ENCODE measurements at regions not wholly inside any gene's neighbourhood (a gene's known extent, or its start where the extent isn't known, plus 50 kb on each side); places are given as distances from the start of the nearest gene placed in this dataset.

DNA sequence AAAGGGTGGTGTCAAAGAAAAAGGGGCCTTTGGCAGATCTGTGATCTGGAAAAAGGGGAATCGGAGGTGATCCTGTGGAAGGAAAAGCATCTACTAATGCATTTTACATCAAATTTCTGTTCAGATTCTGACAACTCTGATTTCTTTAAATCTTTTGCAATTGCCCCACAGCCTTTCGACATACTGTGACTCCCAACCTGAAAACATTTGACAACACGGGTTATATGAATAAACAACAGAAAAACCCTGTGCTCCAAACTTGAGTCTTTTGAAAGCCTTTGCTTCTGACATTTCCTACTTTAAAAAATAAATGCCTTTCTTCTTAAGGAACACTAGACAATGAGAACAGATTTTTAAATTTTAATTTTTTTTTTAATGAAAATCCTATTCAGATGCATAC, 231.9 kb upstream of the HMGA2 start:
- Histone ChIP-seq H3K4me3 (no peak overlapping the region), H3K36me3 (ENCODE audit: control insufficient read depth in 4 of 4, insufficient read depth in 4 of 4, low read length in 4 of 4) (no peaks in the 10 kb centered on the region), H3K27ac (ENCODE audit: low read depth in 1 of 2, low read length in 1 of 2) (no peak overlapping the region), H3K9me3 (ENCODE audit: control insufficient read depth in 4 of 4, insufficient read depth in 3 of 4, low read length in 3 of 4) (peaks cover 0 to 2% (median 0%) of the 10 kb centered on the region in 4 donors), H3K27me3 (ENCODE audit: control insufficient read depth in 3 of 3, insufficient read depth in 3 of 3, low read length in 2 of 3) (peaks cover 0 to 3% (median 0%) of the 10 kb centered on the region in 3 donors), H3K9ac (ENCODE audit: insufficient read depth in 1 of 2, low read length in 2 of 2) (no peak overlapping the region), H3K4me1 (ENCODE audit: control insufficient read depth in 5 of 5, insufficient read depth in 5 of 5, low read length in 5 of 5) (peaks cover 0 to 5% (median 0%) of the 10 kb centered on the region in 5 donors)
- DNase-seq = no peak
- no peak for ATAC-seq (ENCODE audit: insufficient read depth, low FRiP score)
- 89 to 92% methylated on average over 3 of the region's 3 CpGs for WGBS, 2 donors
- TF ChIP-seq, protein P1, sequence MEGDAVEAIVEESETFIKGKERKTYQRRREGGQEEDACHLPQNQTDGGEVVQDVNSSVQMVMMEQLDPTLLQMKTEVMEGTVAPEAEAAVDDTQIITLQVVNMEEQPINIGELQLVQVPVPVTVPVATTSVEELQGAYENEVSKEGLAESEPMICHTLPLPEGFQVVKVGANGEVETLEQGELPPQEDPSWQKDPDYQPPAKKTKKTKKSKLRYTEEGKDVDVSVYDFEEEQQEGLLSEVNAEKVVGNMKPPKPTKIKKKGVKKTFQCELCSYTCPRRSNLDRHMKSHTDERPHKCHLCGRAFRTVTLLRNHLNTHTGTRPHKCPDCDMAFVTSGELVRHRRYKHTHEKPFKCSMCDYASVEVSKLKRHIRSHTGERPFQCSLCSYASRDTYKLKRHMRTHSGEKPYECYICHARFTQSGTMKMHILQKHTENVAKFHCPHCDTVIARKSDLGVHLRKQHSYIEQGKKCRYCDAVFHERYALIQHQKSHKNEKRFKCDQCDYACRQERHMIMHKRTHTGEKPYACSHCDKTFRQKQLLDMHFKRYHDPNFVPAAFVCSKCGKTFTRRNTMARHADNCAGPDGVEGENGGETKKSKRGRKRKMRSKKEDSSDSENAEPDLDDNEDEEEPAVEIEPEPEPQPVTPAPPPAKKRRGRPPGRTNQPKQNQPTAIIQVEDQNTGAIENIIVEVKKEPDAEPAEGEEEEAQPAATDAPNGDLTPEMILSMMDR (IDR thresholded peaks at IDR 0.05; ENCODE audit: control extremely low read depth, extremely low read depth) = no peak

DNA sequence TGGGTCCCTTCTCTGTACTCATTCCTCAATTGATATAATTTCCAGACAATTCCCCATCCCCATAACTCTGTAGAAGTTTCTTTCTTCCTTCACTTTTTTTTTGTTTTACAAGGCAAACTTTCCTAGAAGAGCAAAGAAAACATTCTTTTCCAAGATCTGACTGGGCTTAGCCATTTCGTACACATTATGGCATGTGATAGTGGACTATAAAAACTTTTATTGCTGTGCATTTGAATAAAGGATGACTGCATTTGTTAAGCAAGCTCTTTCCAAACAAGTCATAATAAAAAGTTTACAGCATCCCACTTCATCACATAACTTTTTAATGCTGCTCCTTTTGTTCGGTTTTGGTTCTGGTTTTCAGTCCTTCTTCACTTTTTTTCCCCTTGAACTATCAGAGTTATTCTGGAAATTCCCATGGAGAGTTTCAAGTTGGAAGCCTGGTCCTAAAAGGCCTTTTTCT, 231.0 kb upstream of the HMGA2 start:
- ATAC-seq (ENCODE audit: insufficient read depth, low FRiP score) = no peak
- no peak for DNase-seq
- H3K4me3 ChIP-seq = no peak overlapping the region
- H3K27ac ChIP-seq (ENCODE audit: low read depth in 1 of 2, low read length in 1 of 2) = no peak overlapping the region
- H3K9me3 ChIP-seq (ENCODE audit: control insufficient read depth in 4 of 4, insufficient read depth in 3 of 4, low read length in 3 of 4) = peaks cover 0 to 2% (median 0%) of the 10 kb centered on the region in 4 donors
- 92 to 93% methylated on average over 2 of the region's 2 CpGs for WGBS, 2 donors
- no peaks in the 10 kb centered on the region for H3K36me3 ChIP-seq (ENCODE audit: control insufficient read depth in 4 of 4, insufficient read depth in 4 of 4, low read length in 4 of 4)
- TF ChIP-seq, protein P1 (IDR thresholded peaks at IDR 0.05; ENCODE audit: control extremely low read depth, extremely low read depth) = no peak
- peaks cover 0 to 5% (median 0%) of the 10 kb centered on the region in 5 donors for H3K4me1 ChIP-seq (ENCODE audit: control insufficient read depth in 5 of 5, insufficient read depth in 5 of 5, low read length in 5 of 5)
- no peak overlapping the region for H3K9ac ChIP-seq (ENCODE audit: insufficient read depth in 1 of 2, low read length in 2 of 2)
- peaks cover 0 to 3% (median 0%) of the 10 kb centered on the region in 3 donors for H3K27me3 ChIP-seq (ENCODE audit: control insufficient read depth in 3 of 3, insufficient read depth in 3 of 3, low read length in 2 of 3)

DNA sequence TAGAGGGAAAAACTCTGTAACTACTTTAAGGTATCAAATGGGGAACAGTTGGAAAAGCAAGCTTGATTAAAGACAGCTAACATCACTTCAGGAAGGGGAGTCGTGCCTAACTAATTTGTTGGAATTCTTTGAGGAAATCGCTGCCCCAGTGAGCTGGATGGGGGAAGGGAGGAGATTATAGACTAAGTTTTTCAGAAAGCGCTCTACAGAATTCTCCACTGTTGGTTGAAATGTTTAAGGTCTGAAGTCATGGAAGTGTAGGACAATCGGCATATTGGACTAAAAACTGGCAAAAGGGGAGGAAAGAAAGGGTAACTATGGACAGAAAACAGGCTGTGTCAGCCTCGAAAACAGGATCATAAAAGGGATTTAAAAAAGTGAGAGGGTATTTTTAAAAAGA, 229.9 kb upstream of the HMGA2 start:
- TF ChIP-seq, protein P1 (IDR thresholded peaks at IDR 0.05; ENCODE audit: control extremely low read depth, extremely low read depth) = no peak
- DNase-seq = no peak
- Histone ChIP-seq H3K4me1 (ENCODE audit: control insufficient read depth in 5 of 5, insufficient read depth in 5 of 5, low read length in 5 of 5) (peaks cover 0 to 5% (median 0%) of the 10 kb centered on the region in 5 donors), H3K4me3 (no peak overlapping the region), H3K9me3 (ENCODE audit: control insufficient read depth in 4 of 4, insufficient read depth in 3 of 4, low read length in 3 of 4) (peaks cover 0 to 2% (median 0%) of the 10 kb centered on the region in 4 donors), H3K27ac (ENCODE audit: low read depth in 1 of 2, low read length in 1 of 2) (no peak overlapping the region), H3K27me3 (ENCODE audit: control insufficient read depth in 3 of 3, insufficient read depth in 3 of 3, low read length in 2 of 3) (peaks cover 0 to 3% (median 0%) of the 10 kb centered on the region in 3 donors), H3K36me3 (ENCODE audit: control insufficient read depth in 4 of 4, insufficient read depth in 4 of 4, low read length in 4 of 4) (no peaks in the 10 kb centered on the region), H3K9ac (ENCODE audit: insufficient read depth in 1 of 2, low read length in 2 of 2) (no peak overlapping the region)
- 65 to 78% methylated on average over 5 of the region's 5 CpGs for WGBS, 2 donors
- ATAC-seq (ENCODE audit: insufficient read depth, low FRiP score) = no peak
